Anterior cingulate cortex (tissue), 58 donors: ENCODE measurements at regions not wholly inside any gene's neighbourhood (a gene's known extent, or its start where the extent isn't known, plus 50 kb on each side); places are given as distances from the start of the nearest gene placed in this dataset.
A peak's percentile ranks its signal among the peaks of the same experiment; 100 is the strongest.

Source experiments
- DNase-seq, 58 donors: peaks; one replicate each; lab custom pipeline; 2025; lab: John Stamatoyannopoulos, UW

DNA sequence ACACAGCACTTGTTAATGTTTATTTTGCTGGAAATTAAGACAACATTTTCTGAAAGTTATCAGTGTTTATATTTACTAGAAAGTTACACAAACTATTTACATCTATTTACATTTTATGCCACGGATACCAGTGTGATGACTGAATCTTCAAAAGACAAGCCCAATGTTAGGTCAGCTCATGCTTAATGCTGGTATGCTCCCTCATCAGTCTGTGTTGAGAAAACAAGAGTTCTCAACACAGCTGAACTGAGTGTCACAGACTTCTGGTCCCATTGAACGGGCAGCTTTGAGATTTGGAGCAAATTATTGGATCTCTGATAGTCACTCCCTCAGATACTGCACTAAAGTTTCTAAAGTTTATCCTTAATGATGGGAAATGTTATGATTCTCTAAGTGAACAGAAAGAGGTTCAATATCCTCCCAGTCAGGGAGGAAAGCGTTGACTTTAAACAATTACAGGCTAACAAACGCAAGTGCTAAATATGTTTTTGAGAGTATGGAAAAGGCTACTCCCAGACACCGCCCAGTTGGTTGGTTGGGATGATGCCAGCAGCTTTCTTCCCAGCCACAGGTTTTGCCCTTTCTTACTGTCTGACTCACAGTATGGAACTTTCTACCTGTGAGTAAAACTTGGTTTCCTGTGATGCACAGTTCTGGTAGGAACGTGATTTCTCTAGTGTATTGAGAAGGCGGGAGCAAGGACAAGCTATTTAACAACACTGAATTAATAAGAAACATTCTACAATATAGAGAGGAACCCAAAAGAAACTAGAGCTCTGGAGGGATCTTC, 1293.6 kb upstream of the TENM3 start:
- DNase-seq: no peak

DNA sequence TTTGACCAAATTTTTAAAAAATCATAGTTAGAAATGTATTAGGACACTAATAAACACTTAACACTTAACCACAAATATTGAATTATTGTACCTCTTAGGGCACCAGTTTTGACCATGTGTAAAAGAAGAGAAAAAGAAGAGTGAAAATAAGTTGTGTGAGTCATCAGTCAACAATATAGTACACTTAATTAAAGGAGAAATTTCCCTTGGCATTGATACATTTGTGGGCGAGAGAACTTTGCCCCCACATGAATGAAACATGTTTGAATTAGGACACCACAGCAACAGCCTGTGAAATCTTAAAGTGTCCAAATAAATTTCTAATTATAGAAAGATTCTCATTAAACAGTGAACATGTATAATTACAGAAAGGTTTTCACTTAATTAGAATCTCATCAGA, 1292.8 kb upstream of the TENM3 start:
- no peak for DNase-seq

DNA sequence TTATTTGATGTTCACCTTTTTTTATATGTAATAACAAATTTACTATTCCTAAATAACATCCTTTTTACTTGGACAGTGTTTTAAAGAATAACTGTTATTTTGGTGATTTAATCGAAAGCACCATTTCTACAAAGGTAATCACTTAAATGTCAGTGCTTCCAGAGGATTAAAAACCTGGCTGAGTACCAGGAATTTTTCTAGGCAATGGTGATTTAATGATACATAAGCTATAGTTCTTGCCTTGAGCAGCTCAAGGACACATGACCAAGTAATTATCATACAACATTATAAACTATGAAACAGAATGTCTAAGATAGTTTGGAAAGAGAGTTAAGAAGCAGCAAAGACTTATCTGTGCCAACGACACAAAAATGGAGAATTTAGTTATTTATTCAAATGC, 1291.9 kb upstream of the TENM3 start:
- no peak for DNase-seq

DNA sequence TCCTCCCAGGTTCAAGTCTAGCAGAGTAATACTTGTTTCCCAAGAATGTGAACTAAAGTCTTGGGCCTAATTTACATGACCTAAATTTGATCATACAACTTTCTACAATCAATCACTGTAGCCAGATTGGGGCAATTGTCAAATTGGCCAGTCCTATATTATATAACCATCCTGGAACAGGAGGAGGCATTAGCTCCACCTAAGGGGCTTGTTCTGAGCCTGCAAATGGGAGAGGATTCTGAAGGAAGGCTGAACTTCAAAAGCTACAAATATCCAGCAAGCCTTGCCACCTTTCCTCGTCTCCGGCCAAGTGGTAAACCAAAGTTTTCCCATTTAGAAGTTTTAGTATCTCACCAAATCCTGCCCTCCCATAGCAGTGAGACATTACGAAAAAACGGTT, 1289.6 kb upstream of the TENM3 start:
- no peak for DNase-seq

DNA sequence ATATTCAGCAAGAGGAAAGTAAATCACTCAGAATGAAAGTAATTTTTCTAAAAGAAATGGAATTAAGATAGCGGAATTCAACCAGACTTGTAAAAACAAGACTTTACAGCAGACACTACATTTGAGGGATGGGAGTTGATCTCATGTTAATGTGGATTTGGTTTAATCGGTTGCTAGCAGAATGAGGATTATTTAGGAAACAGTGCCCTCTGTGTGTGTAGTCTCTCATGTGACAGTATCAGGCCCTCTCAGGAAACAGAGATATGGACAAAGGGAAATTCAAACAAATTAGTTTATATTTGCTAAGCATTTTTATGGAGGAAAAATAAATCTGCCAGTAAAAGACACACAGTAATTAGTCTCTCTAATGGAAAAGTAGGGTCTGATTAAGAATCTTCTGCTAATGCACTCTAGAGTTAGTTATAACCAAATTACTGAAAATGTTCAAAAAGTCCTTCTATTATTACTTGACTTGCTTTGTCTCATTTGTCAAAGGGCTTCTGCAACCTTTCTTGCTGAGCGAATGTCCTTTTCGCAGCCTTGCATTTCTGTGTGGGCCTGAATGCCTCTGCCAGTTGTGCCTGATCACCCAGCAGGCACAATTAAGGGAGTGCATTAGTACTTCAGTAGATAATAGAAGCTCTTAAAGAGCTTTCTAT, 1282.3 kb upstream of the TENM3 start:
- DNase-seq: peak in 5 of 58 donors; percentile 0 to 42 (median 2)

DNA sequence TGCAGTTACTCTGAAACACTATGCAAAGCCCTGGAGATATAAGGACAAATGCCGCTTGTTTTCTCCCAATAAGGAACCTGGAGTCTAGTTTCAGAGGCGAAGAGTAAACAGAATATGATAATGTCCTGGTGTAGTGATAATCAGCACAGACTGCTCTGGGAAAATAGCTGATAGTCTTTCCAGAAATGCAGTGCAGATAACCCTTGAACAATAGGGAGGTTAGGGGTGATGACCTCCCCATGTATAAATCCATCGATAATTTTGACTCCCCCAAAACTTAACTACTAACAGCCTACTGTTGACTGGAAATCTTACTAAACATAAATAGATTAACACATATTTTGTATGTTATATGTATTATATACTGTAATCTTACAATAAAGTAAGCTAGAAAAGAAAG, 1280.9 kb upstream of the TENM3 start:
- DNase-seq: no peak

DNA sequence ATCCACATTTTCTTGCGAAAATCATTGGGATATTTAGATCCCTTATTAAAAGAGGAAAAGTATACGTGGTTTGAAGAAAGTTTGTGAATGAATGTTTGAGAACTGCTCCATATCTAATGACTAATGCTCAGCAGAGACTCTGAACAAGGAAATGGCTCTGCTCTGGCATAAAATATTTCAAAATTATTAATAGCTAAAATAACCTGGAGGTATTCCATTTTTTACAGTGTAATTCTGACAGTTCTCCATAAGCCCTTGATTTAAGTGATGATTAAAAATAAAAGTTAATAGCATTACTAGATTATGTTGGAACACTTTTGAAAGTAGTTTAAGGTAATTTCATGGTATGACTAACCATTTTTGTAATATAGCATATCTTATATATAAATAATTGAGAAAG, 1276.9 kb upstream of the TENM3 start:
- DNase-seq: no peak

DNA sequence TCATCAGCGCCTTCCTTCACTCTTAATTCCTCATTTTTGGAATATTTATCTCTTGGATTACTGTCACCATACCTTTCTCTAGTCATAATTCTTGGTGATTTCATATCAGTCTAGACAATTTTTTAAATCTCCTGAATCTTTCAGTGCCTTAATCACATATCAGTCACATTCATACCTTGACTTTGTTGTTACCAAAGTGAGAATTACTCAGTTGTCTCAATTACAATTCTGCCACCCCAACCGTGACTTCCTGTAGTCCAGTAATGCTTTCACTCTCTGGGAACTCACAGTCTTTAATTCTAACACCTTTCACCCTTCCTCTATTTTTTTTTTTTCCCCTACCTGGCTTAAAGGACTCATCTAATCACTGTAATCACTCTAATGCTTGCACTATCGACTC, 1275.3 kb upstream of the TENM3 start:
- no peak for DNase-seq

DNA sequence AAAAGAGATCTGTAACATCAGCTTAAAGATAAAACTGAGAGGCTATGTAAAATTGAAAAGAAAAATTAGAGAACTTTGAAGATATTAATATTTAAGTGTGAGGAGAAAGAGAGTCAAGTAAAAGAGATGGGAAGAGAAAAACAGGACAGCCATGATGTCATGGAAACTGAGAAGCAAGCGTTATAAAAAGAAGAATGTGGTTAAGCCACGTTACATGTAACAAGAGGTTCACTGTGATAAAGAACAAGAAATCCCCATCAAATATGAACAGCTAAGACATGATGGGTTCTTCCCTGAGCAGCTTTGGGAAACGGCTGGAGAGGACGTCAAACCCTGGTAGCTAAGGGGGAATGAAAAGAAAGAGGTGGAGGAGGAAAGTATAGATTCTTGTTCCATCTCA, 1269.3 kb upstream of the TENM3 start:
- DNase-seq: no peak

DNA sequence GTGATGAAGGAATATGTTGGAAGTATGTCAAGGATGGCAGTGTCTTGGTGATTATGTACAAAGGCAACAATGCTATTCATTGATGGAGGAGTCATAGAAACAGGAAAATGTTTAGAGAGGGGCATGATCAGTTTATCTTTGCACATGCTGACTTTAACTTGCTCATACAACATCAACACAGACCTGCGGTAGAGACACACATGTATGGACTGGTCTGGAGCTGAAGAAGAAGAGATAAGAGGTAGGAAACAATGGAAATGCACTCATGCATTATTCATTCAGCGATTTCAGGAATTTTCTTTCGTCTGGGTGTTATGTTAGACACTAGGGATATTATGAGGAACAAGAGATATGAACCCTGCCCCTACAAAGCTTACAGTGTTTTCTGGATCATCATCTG, 1252.3 kb upstream of the TENM3 start:
- no peak for DNase-seq

DNA sequence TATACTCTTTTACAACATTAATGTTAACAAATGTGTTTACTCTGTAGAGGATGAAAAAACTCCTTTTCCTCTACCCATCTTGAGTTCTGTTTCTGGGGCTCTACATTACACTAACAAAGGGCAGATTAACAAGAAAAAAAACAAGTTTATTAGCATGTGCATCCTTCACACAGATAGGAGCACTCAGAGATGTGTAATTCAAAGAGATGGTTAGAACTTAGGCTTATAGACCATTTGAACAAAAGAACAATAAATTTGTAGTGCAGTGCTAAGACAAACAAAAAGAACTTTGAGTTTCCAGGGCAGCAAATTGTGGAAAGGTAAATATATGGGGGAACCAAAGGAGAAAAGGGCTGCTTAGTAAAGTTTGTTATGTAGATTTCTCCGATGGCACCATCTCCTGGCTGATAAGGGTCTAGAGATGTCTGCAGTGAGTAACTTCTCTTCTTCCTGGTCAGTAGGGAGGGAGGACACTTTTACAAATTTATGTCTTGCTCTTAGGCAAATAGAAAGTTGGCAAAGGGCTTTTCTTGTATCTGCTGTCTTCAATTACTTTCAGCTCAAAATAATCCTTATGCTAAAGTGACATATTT, 1249.9 kb upstream of the TENM3 start:
- DNase-seq: no peak

DNA sequence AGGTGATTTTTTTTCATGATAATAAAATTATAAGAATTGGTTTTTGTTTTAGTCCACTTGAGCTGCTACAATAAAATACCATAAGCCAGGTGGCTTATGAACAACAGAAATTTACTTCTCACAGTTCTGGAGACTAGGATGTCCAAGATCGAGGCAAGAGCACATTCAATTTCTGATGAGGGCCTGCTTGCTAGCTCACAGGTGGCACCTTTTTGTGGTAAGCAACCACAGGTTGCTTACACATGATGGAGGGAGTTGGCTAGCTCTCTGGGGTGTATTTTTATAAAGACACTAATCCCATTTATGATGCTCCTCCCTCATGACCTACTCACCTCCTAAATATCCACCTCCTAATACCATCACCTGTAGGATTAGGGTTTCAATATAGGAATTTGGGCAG, 1248.5 kb upstream of the TENM3 start:
- no peak for DNase-seq

DNA sequence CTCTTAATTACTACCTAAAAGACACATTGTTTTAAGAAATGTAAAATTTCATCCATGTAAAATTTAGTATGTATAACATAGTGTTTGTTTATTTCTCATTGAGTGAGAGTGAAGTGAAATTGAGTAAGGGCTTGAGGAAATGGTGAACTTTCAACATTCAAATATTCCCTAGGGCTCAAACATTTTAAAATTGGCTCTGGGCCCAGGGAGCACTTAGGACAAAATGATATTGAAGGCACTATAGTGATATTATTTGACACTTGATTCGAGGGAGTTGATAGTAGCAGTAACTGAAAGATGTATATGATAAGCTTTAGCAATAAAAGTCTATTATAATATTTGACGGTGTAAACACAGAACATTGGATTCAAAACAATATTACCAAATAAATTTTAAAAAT, 1244.0 kb upstream of the TENM3 start:
- no peak for DNase-seq

DNA sequence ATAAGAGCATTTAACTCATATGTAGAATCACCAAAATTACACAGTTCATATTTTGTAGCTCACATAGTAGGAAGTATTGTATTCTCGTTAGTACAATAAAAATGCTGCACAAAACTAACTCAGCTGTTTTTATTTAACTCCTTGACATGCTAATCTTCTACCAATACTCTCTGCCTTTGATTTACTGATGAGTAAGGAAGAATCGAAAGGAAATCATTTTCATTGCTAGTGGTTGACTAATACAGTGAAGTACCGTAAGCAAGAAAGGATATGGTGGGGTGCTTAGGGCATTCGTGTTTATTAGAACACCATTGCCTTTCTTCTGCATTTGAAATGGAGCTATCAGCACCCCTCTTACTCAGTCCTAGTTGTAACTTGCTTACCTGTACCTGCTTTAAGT, 1239.1 kb upstream of the TENM3 start:
- no peak for DNase-seq

DNA sequence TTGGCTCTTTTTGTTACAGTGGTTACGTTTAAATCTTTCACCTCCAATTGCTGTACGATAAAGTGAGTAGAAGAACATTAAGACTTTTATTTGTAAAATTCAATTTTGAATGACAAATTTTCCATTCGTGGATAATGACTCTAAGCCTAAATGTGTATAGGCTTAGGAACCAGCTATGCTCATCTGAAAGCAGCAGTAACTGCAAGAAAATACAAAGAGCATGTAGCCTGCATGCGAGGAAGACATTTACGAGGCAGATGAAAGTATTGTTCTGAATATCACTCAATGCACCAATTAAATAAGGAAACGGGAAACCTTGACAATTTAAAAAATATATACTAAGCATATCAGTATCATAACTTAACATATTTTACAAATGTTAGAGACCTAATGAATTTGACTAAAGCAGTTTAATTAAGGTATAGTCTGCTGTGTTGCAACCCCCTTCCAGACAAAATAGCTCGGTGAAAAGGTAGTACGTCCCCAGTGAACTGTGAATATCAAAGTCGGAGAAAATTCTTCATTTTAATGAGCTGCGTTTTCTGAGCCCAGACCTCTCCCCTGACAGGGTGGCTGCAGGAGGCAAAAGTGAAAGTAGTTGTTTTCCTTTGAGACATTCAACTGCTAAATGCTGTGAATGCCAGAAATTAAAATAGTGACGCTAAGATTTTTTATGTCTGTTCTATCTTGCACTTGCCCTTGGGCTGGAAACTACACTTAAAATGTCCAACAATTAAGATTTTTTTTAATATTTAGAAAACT, 1236.5 kb upstream of the TENM3 start:
- no peak for DNase-seq

DNA sequence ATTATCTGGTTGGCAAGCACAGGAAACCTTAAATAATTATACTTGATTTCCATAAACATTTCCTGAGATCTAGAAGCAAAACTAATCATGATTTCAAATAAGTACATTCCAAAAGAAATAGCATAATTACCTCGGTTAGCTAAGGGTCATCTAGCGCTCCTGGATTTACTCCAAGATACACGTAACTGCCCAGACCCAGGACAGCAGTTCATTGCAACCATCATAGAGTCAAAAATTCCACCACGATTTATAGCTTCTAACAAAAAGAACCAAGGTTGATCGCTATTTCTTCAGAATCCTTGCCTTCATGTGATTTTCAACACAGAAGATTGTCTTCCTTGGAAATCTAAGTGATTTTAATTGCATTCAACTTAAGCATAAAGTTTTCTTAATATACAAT, 1235.5 kb upstream of the TENM3 start:
- no peak for DNase-seq

DNA sequence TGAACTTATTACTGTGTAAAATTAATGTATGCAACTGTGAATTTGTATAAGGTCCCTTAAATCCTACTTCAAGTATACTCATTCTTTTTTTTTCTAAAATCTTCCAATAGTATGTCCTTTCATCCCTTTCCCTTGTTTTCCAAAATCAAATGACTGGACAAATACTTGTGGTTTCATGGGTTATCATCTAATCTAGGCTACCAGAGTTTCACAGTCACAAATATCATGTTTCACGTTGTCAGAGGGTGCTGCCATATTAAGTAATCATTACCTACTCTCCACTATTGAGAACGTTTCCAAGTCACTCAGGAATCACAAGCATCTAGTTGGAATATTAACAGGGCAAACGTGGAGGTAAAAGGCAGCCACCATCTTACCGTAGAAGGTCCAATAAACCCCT, 1235.0 kb upstream of the TENM3 start:
- DNase-seq: no peak

DNA sequence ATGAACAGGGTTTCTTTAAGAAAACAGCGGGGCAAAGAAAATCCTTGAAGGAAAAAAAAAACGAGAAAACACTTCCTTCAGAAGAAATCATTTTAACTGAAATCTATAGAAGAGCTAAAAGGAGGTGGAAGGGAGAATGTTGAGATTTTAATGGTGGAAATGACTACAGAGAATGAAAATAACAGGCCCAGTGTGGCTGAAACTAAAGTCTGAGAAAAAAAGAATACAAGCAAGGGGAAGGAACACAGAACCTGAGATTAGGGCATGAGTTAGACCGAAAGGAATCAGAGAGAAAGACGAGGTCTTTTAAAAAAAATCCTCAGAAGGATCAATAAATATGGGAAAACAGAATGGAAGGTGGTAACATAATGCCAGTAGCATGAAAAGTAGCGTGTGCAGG, 1230.0 kb upstream of the TENM3 start:
- DNase-seq: no peak

DNA sequence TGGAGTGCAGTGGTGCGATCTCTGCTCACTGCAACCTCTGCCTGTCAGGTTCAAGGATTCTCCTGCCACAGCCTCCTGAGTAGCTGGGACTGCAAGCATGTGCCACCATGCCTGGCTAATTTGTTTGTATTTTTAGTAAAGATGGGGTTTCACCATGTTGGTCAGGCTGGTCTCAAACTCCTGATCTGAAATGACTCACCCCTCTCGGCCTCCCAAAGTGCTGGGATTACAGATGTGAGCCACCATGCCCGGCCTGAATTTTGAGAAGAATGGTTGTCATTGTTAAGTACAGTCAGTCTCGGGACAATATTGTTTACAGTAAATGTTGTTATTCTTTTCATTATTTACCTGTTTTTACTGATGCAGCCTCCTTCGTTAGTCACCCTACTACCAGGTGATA, 1226.2 kb upstream of the TENM3 start:
- DNase-seq: no peak

DNA sequence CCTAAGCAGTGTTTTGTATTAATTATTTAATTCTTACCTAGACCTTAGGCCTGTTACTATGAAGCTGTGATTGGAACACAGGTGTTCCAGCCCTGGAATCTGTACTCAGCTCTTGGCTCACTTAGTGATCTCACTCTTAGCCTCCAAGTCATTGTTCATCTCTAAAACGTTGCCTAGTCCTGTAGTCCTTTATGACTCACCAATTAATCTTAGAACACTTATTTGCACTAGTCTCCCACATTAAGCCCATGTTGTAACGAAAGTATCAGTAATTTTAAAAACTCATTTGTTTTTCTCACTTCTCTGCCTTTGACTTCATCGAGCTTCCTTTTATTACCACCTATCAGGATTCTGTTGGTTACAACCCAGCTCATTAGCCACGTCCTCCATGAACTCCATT, 1224.7 kb upstream of the TENM3 start:
- DNase-seq: no peak

DNA sequence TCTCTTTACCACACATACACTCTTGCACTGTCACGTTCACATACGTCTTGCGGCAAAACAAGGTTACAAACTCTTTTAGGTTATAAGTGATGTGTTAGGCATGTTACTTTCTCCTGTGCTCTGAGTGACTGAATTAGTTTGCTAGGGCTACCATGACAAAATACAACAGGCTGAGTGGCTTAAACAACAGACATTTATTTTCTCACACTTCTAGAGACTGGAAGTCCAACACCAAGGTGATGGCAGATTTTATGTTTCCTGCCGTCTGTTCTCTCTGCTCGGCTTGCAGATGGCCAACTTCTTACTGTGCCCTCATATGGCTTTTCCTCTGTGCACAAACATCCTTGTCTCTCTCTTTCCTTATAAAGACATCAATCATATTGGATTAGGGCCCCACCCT, 1224.3 kb upstream of the TENM3 start:
- DNase-seq: no peak
